HG02852 (cell line): ENCODE measurements at regions not wholly inside any gene's neighbourhood (a gene's known extent, or its start where the extent isn't known, plus 50 kb on each side); places are given as distances from the start of the nearest gene placed in this dataset.

Experiments
- ATAC-seq: cut with Tn5 transposase; IDR thresholded peaks from one replicate; pipeline ENCODE4 v1.9.1; 2021; ENCODE audit warnings: mild to moderate bottlenecking, moderate library complexity; ENCODE audit not compliant: unreplicated experiment

DNA sequence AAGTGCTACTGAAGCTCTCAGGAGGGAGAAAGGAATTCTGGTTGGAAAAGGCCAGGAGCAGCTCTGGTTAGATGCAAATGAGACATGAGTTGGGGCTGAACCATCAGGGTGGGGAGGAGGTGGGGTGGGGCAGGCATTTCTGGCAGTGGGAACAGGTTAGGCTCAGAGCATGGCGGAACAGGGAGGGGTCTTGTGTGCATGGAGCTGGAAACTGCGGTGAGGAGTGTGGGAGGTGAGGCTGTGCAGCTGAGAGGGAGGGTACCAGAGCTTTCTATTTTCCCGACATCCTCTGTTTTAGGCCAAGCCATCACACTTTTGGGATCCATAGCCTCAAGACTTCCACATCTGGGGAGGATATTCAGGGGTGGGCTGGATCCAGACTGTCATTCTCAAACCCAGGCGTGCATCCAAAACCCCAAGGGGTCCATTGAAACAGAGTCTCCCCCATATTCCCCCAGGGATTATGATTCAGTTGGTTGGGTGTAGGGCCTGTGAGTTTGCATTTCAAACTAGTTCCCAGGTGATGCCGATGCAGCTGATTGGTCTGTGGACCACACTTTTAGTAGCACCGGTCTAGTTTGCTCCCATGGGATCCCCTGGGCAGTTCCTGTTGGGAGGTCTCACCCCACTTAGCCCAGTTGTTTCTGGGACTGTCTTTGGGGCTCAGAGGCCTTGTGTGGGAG is 100.9 kb upstream of the TLE3 start:
- no peak for ATAC-seq

DNA sequence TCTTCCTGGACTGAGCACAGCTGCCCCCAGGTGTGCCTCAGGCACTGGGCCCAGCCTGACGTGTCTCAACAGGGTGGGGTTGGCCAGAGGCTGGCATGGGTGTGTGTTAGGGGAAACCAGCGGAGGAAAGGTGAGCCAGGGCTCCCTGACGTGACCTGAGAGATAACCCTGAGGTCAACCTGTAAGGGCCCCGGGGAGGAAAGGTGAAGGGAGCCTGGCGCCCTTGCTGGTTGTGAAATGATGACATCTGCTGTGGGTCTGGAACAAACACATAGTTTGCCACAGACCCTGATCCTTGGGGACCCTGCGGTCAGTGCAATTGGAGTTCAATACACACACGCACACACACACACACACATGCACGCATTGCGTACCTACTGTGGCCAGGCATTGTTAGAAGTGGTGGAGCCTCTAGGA is 100.2 kb upstream of the TLE3 start:
- ATAC-seq = no peak

DNA sequence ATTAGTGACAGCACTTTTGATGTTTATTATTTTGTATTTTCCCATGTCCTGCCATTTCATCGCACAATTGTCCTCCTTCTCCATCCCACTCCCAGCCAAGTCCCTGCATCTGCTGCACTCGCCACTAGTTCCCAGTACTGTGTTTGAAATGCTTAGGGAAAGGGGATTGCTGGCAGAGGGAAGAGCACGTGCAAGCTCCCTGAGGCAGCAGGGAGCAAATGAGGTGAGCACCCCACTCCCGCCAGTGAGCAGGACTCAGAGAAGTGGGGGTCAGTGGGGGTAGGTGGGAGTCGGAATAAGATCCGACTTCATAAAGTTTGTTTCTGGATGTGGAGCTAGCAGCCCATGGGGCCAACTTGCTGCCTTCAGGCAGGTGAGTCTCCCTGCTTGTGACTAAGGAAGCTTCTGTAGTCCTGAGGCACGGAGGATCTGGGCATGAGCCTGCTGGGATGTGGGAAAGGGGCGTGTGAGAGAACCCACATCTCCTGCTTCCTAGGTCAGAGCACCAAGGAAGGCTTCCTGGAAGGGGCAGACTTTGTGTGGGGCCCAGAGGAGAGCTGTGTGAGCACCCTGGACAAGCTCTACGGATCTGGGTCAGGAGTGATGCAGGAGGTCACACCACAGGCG is 99.7 kb upstream of the TLE3 start:
- no peak for ATAC-seq

DNA sequence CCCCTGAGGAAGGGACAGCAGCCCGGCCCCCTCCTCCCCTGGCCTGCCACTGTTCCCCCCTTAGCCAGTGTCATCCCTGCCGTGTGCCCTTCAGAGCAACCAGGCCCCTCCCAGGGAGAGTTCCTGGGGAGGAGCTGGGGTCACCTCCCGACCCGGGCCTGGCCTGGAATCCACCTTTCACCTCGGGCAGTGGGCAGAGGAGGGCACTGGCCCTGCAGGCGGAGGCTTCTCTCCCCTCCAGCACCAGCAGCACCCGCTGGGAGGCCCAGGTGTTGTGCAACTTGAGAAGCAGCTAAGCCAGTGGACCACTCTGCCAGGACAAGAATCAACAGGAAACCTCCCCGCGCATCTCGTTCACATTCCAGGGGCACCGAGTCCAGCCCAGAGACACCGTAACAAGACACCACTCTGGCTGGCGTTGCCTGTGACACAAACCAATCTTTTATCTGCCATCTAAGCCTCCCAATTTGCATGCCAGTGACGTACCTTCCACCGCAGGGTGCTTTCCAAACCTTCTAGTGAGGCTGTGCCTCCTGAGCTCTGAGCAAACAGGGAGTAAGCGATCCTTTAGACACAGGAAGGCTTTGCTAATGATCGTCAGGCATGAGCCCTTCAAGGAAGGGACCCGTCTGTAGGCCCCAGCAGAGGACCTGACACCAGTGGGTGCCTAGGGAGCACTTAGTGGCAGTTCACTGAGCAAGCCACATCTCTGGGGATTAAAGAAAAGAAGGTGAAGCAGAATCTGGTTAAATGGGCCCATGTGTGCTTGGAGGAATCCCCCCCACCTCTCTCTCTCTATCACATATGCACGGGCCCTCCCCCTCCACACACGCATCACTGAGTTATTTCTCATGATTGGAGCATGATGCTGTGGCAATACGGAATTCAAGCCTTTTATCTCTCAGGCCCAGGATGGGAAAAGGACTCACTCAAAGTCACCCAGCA is 98.9 kb upstream of the TLE3 start:
- ATAC-seq = peak; percentile 86

DNA sequence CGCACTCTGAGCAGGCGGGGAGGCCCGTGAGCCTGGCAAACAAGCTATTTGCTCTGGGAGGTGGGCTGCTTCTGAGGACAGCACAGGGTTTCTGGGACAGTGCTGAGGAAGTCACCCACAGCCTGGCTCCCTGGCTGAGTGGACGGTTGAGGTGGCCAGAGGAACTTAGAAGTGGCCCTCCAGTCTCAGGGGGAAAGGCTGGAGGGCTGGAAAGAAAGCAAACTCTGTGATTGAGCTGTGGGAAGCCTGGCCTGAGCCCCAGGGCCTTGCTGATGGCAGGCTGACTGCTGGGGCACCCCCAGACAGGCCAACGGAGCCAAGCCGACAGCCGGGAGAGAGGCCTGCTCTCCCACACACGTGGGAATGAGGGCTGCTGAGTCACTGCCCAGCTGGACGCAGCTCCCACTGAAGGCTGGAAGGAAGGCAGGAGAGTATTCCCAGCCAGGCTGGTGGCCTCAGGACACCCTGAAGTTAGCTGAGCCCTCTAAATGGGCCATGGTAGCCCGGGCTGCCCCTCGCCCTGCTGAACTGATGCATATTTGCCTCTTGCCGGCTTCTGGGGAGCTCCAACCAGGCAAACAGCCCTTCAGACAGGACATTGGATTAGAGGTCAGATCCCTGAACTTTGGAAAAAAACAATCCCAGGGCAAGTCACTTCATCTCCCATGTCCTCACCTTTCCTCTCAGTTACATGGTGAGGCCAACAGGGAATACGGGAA is 98.0 kb upstream of the TLE3 start:
- ATAC-seq = no peak

DNA sequence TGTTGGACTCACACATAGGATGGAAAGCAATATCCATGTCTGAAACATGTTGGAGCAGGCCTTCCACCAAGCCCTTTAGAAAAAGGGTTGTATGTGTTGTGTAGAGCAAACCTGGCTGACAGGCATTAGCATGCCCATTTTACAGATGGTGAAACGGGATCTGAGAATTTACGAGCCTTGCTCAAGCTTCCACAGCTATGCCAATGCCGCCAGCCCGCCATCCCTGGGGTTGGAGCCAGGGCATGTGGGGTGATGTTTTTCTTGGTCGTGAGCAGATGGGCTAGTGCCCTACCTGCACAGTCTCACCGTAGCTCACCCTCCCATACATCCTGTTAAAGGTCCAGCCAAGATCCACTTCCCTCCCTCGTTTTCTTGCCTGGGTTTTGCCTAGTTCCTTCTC is 97.5 kb upstream of the TLE3 start:
- no peak for ATAC-seq

DNA sequence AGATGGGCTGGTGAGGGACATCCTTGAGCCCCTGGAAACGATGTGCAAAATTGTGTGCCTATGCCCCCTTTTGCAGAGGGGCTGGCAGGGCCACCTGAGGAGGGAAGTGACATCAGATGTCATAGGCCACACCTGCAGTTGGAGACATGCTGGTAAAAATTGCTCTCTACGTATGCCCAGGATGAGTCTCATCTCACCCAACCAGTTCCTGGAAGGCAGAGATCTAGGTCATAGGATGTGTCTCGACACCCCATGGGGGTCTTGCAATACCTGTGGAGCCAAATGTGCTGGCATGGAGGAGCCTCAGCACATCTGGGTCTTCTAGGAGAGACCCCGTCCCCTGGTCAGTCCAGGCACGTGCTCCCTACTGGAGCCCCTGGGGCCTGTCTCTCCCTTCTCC is 96.5 kb upstream of the TLE3 start:
- no peak for ATAC-seq

DNA sequence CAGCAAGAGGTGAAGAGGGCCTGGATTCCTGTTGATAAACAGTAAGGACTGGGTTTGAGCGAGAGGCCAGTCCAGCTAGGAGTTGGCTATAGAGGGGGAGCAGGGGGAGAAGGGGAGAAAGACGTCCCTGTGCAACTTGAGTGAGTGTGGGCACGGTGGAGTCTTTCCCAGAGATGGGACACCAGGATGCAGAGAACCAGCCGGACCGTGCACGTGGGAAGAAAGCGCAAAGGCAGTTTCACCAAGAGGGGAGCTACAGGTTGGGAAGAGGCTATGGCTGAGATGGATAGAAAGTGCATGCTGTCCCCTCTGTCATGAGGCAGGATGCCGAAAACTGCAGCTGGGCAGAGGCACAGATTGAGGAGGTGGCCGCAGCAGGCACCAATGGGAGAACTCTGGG is 96.0 kb upstream of the TLE3 start:
- ATAC-seq = no peak

DNA sequence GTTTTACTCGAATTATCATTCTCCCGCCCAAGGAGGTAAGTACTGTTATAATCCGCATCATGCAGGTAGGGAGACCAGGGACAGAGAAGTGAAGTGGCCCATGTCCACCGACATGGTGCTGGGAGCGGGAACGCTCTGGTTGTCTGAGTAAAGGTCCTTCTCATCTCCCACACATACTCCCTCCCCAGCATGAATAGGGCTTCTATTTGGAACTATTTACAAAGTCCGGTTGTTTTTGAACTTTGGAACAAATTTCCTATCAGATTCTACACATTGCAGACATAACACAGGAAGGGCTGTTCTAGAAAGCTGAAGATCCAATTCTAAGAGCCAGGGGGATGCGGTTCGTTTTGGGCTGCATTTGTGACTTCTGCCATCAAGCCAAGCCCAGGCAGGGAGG is 94.8 kb upstream of the TLE3 start:
- no peak for ATAC-seq

DNA sequence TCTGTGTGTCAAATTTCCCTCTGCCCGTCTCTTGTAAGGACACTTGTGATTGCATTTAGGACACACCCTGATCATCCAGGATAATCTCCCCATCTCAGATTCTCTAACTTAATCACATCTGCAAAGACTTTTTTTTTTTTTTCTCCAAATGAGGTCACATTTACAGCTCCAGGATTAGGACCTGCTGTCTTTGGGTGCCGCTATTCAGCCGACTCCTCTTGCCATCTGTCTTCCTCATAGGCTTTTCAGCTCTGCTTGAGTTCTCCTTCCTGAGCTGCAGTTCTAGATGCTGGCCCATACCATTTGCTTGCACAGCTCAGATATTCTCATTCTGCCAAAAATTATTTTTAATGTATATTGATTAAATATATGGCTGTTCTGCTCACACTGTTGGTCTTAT is 94.3 kb upstream of the TLE3 start:
- ATAC-seq = no peak

DNA sequence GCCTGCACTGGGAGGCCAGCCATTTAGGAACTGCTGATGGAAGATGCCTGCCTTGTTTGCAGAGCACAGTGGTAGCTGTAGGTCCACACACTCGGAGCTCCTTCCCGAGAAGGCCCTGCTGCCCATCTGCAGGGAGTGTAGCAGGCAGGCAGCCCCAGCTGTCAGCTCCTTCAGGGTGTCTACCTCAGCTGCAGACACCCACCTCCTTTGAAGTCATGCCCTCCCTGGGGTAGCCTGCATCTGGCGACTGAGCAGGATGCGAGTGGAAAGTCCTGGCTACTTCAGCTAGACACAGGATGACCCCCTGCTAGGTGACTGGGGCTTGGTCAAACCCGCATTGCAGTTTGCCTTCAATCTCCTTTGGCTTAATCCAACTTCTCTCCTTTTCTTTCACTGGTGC is 93.2 kb upstream of the TLE3 start:
- no peak for ATAC-seq

DNA sequence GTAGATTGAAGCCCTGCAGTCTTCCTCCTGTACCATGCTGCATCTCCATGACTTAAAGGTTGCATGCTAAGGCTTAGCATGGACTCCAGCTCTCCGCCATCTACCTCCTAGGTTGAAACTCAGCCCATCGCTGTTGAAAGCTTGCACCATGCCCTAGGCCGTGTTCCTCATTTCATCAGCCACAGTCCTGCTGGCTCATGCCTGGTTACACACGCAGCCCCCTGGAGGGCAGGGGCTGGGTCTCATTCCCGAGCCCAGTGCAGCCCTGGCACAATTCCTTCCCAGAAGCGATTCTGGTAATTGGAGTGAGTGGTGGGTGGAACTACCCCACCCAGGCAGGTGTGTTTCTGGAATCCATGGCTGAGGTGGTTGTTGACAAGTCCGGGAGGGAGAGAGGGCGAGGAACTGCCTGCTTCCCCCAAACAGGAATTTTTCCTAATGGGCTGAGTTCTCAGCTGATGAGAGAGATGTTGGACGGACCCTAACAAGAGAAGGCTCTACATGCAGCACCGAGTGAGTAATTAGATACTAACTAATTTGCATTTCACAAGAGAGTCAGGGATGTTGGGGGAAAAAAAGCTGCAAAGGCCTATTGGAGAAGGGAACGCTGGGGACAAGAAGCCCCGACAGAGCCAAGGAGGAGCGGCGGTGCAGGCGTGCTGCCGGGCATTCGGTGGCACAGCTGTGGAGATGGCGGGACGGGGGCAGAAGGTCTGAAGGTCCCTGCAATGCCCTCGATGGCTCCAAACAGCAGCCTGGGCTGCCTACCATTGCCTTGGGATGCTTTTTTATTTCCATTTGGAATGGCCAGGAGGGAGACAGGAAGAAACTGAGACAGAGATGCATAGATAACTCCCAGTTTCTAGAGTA is 92.3 kb upstream of the TLE3 start:
- ATAC-seq = no peak

DNA sequence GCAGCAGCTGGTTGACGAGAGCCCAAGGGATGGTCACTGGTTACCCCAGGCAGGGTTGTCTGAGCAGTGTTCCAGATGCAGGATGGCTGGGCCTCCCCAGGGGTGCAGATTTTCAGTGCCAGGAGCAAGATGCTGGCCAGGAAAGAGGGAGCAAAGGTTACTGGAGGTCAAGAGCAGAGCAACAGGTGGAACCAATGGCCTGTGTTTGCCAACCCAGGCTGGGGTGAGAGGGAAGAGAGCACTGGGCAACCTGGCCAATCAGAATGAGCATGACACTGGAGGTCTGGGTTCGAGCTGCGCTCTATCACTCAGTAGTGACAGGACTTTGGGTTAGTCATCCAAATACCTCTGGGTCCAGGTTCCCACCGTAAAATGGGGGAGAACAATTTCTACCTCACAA is 90.6 kb upstream of the TLE3 start:
- ATAC-seq = no peak

DNA sequence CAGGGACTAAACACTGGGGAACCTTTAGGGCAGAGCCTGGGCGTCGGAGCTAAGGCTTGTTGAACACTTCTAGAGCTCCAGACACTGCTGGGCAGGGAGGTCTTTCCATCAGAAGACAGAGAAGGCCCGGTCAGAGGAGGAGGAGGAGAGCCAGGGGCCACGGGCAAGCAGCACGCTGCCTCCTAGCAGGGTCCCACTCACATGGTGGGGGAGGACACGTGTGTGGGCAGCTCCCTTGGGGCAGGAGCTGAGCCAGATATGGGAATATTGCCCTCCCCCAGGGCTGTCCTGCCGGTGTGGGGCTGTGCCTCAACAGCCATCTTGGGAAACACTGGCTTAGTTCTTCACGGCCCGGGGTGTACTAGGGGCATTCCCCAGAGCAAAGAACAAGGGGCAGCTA is 89.6 kb upstream of the TLE3 start:
- ATAC-seq = no peak

DNA sequence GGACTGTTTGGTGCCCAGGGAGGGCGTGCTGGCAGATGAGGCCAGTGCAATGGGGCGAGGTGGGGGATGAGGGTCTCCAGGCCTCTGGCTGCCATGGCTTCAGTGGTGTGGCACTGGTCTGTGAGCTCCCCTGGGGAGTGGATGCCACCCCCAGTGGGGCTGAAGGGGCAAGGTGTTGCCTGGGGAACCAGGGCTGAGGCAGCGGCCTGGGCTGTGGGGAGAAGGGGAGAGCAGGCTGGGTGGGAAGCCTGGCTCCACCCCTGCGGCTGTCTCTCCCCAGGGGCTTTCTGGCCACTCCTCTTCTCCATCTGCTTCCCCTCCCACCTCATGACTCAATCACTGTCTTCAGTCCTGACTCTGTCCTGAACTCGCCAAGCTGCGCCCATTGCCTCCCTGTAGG is 88.4 kb upstream of the TLE3 start:
- no peak for ATAC-seq

DNA sequence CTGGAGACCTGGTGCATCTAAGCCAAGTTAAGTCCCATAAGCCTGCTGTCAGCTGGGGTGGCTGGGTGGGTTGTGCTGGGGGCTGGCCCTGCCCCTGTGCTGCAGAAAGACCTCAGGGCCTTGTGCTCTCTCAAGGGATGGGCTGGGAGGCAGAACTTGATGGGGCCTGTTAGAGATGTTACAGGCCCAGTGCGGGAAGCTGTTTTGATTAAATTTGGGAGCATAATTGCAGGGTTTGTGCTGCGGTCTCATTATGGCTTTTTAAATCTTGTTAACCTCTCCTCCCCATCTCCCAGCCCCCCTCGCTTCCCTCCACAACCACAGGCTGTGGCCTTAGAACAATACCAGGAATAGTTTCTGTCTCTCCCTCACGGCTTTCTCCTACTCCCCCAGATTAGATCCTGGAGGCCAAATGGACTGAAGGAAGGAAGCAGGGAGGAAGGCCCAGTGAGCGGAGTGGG is 87.6 kb upstream of the TLE3 start:
- no peak for ATAC-seq

DNA sequence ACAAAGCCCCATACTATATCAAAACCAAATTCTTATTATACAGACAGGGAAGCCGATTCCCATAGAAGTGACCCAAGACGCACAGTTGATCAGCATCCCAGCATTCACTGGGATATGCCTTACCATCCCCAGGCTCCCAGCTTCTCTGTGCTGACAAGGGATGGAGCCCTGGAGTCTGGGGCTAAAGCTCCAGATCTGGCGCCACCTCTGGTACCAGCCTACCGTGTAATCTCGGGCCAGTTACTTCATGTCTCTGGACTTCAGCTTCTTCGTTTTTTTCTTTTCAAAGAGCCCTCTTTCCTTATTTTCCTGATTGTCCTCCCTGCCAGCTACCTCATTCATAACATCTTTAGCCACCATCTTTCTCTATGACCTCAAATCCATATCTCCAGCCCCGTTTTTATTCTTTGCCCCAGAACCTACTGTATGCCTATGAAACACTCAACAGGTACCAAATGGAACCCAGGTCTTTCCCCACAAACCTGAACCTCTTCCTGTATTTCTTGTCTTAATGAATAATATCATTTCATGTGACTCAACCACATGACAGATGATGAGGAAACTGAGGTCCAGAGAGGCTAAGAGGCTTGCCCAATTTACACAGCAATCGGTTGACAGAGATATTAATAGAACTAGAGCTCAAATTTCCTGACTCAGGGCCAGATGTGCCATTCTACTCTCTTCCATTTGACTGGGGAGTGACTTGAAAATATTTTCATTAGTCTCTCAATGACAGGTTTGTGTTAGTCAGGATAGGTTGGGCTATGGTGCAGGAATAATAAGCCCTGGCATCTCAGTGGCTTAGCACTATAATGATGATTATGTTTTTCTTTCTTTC is 85.4 kb upstream of the TLE3 start:
- no peak for ATAC-seq

DNA sequence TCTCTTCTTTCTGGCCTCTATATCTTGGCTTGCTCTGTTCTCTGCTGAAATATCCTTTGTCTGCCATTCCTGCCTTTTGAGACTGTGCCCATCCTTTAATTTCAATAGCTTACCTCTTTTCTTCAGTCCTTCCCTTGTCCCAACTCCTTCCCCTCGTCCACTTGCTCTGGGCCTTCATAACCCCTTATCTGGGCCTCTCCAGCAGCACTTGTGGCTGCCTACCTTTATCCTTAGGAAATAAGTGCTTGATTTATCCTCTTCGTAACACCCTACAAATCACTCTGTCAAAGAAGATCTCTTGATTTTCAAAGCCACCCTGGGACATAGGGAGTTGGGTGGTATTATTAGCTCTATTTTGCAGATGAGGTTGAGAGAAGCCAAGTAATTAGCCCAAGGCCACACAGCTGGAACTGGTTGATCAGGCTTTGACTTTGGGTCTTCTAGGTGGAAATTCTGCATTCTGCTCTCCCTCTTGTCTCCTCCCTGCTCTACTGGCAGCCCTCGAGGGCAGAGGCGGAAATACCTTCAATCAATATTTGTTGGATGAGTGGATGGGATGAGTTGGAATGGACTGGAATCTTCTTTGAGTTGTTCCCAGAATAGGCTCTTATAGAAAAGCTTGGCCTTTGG is 84.0 kb upstream of the TLE3 start:
- no peak for ATAC-seq
